GM12875 (cell line): ENCODE measurements at regions not wholly inside any gene's neighbourhood (a gene's known extent, or its start where the extent isn't known, plus 50 kb on each side); places are given as distances from the start of the nearest gene placed in this dataset.
"Not testable (repeated sequence)": the region's sequence is repeated elsewhere in the genome, so short reads cannot be mapped to it uniquely, and the experiment has no call there.

Source experiments
- H3K4me3 ChIP-seq: one replicate; pipeline ENCODE4 v1.5.1; 2011; ENCODE audit warnings: low read depth, low read length, control low read depth
- CTCF ChIP-seq: IDR thresholded peaks from 2 replicates; pipeline ENCODE4 v1.5.1; 2011; ENCODE audit warnings: low read depth, mild to moderate bottlenecking, control low read depth, inconsistent platforms, low read length, moderate library complexity, borderline replicate concordance; ENCODE audit not compliant: insufficient read depth

GRCh38 chr16:29198231-29198630 is 208.3 kb downstream of the NPIPB11 start:
- no peak for TF ChIP-seq CTCF
- no peak overlapping the region for H3K4me3 ChIP-seq

DNA sequence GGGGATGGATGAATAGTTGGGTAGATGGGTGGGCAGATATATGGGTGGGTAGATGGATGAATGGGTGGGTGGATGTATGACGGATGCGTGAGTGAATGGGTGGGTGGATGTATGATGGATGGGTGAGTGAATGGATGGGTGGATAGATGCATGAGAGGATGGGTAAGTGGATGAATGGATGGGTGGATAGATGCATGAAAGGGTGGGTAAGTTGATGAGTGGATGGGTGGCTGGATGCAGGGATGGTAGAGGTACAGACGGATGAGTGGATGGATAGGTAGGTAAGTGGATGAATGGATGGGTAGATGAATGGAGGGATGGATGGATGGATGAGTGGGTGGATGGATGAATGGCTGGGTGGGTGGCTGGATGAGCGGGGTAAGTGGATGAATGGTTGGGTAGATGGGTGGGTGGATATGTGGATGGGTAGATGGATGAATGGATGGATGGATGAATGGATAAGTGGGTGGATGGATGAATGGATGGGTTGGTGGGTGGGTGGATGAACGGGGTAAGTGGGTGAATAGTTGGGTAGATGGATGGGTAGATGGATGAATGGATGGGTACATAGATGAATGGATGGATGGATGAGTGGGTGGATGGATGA is 208.9 kb downstream of the NPIPB11 start:
- H3K4me3 ChIP-seq, result not testable (repeated sequence)

DNA sequence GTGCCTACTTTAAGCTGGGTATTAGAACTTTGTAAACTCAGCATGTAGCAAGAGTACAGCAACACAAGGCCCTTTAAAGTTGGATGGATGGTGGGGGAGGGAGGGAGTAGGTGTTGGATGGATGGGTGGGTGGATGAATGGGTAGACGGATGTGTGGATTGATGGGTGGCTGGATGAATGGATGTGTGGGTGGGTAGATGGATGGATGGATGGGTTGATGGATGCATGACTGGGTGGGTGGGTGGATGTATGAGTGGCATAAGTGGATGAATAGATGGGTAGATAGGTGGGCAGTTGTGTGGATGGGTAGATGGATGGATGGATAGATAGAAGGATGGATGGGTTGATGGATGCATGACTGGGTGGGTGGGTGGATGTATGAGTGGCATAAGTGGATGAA is 209.8 kb downstream of the NPIPB11 start:
- H3K4me3 ChIP-seq, result not testable (repeated sequence)

DNA sequence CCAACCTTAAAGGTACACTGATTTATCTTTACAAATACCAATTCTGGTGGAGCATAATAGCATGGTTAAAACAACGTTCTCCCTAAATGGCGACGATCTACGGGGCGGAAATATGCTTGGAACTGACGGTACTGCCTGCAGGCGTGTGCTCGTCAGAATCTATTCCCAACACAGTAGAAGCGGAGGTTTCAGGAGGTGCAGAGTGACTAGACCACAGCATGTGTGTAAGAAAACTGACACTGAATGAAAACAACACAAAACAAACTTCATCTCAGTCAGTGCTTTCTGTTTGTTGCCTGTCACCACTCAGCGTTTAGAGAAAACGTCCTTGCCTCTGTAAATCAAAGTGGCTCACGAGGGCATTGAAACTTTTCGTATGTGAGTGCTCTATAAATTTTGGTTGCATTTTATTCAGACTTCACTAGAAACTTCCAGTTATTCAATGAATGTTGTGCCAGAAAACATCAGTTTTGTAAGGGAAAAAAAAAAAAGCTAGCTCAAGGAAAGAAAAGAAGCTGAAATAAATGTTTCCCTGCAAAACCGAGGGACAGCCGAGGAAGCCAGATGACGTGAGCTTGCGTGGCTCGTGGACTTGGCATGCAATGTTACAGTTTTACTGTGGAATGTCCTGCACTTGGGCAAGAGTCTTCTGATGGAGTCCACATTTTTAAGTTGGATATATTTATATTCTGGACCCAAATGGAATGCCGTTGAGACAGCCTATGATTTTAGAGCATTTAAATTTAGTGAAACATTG is 210.4 kb downstream of the LAT start:
- not testable (repeated sequence) for H3K4me3 ChIP-seq

DNA sequence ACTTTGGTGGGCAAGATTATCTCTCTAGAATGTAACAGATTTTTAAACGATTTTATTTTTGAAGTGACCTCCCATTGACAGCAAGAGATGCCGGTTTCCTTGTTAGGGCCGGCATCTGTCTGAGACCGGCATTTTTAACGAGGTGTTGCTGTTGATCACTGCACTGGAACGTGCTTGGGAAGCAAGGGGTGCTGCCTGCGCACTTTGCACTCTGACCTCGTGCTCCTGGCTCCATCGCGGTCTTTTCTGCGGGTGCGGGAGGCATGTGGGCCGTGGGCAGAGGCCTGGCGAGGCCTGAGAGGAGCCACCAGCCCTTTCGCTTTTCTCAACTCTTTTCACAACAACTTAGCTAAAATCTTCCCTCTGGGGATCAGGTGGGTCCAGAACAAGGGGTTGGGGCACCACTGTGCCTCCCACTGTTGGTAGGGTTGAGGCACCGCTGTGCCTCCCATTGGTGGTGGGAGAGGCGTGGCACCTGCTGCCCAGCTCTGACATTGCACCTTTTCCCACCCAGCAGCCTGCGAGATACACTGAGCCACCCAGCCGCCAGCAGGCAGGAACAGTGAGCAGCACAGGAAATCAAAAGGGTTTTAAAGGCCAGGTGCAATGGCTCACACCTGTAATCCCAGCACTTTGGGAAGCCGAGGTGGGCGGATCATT is 209.5 kb downstream of the LAT start:
- not testable (repeated sequence) for H3K4me3 ChIP-seq

GRCh38 chr16:29193634-29194033 is 208.8 kb downstream of the LAT start:
- not testable (repeated sequence) for H3K4me3 ChIP-seq

DNA sequence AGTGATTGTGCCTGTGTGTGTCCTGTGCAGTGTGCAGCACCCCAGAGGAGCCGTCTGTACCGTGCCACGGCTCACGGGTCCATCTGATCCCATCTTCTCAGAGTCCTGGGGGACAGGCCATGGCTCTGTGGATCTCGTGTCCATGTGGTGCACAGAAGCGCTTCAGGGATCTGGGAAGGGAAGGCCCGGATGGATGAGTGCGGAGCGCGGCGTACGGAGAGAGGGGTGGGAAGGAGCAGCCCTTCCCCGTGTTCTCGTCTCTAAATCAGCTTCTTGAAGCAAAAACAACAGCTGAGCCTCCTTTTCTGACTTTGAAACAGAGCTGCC is 208.4 kb downstream of the LAT start:
- not testable (repeated sequence) for H3K4me3 ChIP-seq

DNA sequence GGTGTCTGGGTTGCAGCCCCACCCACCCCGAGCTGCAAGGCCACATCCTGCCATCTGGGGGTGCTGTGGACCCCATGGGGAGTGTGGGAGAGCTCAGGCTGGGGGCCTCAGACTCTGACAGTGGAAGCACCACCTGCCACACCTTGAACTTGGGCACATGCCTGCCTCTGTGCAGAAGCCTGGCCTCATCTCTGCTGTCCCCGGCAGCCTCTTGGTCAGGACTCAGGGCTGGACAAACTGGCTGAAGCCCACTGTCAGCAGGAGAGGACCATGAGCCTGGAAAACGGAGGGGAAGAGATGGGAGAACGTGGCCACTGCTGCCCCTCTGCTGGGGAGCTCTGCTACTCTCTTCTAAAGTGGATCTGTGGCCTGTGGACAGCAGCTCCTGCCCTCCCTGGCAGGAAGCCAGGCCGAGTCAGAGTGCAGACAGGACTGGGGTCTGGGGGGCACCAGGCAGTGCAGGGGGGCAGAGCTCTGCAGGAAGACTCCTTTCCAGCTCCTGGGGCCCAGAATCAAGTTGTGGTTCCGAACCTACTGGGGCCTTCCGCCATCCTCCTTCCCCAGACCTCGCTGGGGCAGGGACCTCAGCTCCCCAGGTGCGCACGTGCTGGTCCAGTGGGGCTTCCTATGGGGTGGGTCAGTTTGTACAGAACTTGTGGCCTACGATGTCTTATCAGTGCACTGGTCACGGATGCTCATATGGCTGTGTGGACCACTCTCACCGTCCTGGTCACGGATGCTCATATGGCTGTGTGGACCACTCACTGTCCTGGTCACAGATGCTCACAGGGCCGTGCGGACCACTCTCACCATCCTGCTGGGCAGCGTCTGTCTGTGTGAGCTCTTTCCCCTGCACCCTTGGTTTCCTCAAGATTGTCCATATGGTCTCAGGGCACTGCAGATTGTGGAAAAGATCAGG is 207.7 kb downstream of the LAT start:
- H3K4me3 ChIP-seq, result no peak overlapping the region
- peak; percentile 37; the same call in 1 of the 2 replicates for TF ChIP-seq CTCF

DNA sequence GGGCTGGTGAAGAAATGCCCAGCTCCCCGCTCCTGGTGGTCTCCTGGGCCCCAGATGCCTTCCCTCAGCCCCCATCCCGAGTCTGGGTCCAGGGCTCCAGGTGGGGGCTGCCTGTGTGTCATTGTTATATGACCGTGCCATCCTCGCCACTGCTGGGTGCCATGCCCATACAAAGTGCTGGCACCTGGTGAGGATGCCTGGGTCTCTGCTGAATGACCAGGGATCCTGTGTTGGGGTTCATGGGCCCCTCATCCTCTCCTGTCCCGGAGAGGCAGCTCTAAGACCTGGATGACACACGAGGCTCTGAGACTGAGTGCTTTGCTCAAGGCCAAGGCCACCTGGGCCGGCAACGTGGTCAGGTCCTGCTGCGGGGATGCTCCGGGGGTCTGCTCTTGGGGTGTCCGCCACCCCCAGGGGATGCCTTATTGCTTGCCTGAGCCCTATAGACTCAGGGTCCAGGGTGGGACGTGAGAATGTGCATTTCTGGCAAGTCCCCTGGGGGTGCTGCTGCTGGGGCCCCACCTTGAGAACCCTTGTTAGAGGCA is 206.9 kb downstream of the LAT start:
- not testable (repeated sequence) for H3K4me3 ChIP-seq

- H3K4me3 ChIP-seq, result not testable (repeated sequence)
These were observed 205.9 kb downstream of the LAT start for GRCh38 chr16:29190553-29191431.

- not testable (repeated sequence) for H3K4me3 ChIP-seq
These were observed 204.0 kb downstream of the LAT start for GRCh38 chr16:29188806-29189205.

DNA sequence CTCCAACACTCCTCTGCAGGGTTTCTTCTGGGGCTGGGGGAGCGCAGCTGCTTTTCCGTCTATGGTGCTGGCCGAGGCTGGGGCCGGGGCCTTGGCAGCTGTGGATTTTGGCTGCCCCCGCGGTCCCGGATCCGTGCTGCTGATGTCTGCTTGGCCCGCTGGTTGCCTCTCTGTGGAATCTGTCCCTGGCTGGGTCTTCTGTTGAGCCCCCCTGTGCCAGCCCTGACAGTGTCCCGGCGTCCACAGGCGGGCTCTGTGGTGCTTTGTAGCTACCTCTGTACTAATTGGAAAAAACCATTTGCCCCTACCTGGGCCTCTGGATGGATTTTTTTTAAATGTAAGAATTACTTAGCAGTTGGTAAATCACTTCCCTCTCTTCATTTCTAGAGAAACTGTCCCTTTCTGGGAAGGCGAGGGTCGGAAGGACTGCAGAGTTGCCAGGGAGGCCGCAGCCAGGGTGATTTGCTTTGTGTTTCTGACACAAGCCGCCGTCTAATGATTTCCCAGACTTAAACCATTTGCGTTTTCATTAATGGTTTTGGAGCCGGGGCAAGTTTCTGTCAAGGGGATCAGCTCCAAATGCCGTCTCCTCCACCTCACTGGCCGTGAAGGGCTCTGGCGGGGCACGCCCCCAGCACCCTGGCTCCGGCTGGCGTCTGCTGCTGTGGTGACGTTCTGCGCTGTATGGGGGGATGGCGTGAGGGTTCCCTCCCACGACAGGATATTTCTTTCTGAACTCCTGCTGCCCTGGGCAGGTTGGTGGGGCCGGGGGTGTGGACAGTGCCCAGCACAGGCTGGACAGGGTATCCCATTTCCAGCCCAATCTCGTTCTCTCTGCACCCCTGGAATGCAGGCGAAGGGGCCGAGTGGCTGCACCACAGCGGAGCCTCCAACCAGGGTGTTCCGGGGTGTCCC is 201.7 kb downstream of the LAT start:
- not testable (repeated sequence) for H3K4me3 ChIP-seq

DNA sequence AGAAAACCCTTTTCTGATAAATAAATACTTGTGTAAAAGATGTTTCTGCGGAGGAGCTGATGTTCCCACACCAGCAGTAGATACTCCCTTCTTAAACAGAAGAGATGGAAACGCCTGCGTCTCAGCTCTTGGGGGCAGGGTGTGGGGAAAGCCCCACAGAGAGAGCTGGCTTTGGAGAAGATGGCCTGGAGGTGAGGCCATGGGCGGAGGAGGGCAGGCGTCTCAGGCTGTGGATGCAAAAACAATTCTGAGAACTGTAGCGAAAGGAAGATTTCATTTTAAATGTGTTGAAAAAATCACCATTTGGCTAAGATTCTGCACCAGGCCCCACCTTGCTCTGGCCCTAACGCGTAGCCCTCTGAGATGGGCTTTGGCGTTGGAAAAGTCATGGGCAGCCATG is 201.0 kb downstream of the LAT start:
- H3K4me3 ChIP-seq, result not testable (repeated sequence)

- not testable (repeated sequence) for H3K4me3 ChIP-seq
These were observed 200.0 kb downstream of the LAT start for GRCh38 chr16:29184738-29185438.
